HL-60 (cell line): ENCODE measurements at regions not wholly inside any gene's neighbourhood (a gene's known extent, or its start where the extent isn't known, plus 50 kb on each side); places are given as distances from the start of the nearest gene placed in this dataset.

Source experiments
- CTCF ChIP-seq: IDR thresholded peaks from one replicate; pipeline ENCODE4 v1.5.1; 2011; ENCODE audit warnings: low read length, control low read depth, inconsistent platforms; ENCODE audit not compliant: insufficient read depth
- GABPA ChIP-seq: IDR thresholded peaks from 2 replicates; pipeline ENCODE4 v1.6.1; 2012; ENCODE audit warnings: low read depth
- POLR2AphosphoS5 ChIP-seq: IDR thresholded peaks from 2 replicates; pipeline ENCODE4 v1.6.1; 2012; ENCODE audit warnings: low read depth
- REST ChIP-seq: IDR thresholded peaks from 2 replicates; pipeline ENCODE4 v1.6.1; 2012; ENCODE audit warnings: low read depth; ENCODE audit not compliant: insufficient replicate concordance

DNA sequence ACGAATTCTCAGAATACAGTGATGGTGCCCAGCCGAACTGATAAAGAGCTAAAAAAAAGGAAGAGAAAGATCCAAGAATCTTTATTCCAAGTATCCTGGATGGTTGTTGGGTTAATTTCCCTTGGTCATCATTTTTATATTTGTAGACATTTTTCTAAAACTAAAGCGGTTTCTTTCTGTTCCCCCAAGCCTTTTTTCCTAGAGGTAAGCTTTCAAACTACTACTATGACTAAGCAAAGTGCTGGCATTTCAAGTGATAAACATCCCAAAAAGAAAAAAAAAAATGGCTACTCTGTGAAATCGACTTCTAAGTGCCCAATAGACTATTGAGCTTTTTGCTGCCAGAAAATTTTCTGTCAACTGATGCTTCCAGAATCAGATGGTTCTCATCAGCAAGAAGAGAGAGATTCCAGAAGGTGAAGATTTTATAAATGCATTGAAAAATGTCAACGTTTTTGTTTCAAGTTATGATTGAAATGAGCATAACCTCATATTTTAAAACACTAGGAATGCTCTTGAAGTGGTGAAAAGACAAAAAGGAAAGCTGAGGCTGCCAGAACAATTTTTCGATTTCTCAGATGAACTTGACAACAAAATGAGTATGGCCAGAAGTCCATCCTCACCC lies 96.1 kb upstream of the ZC3H11B start:
- no peak for TF ChIP-seq REST
- no peak for TF ChIP-seq POLR2AphosphoS5
- no peak for TF ChIP-seq CTCF
- TF ChIP-seq GABPA = no peak
